GM23338 (cell line): ENCODE measurements at regions not wholly inside any gene's neighbourhood (a gene's known extent, or its start where the extent isn't known, plus 50 kb on each side); places are given as distances from the start of the nearest gene placed in this dataset.

Source experiments
- CREB1 ChIP-seq: fragments of 250-450 bp; sonication (Bioruptor Pico); IDR thresholded peaks from 2 replicates; pipeline ENCODE4 v1.5.0; 2020; ENCODE audit warnings: low read depth, mild to moderate bottlenecking, moderate library complexity
- ETS1 ChIP-seq: IDR thresholded peaks from 2 replicates; pipeline ENCODE4 v1.6.1; 2016; ENCODE audit warnings: antibody characterized with exemption
- EZH2 ChIP-seq: fragments of 200-600 bp; sonication (generic); IDR thresholded peaks from one replicate; pipeline ENCODE4 v1.8.0; 2017; ENCODE audit warnings: antibody characterized with exemption, mild to moderate bottlenecking, low read depth; ENCODE audit not compliant: unreplicated experiment
- EZH2phosphoT487 ChIP-seq: fragments of 200-600 bp; sonication (generic); IDR thresholded peaks from one replicate; pipeline ENCODE4 v1.8.1; 2018; ENCODE audit warnings: antibody characterized with exemption; ENCODE audit not compliant: unreplicated experiment
- JUNB ChIP-seq: IDR thresholded peaks from one replicate; pipeline ENCODE4 v1.6.1; 2016; ENCODE audit warnings: antibody characterized with exemption; ENCODE audit not compliant: unreplicated experiment
- NANOG ChIP-seq: IDR thresholded peaks from 2 replicates; pipeline ENCODE4 v1.6.1; 2016; ENCODE audit warnings: antibody characterized with exemption, borderline replicate concordance
- POLR2AphosphoS5 ChIP-seq: IDR thresholded peaks from 2 replicates; pipeline ENCODE4 v1.6.1; 2016; ENCODE audit warnings: antibody characterized with exemption, low read depth
- REST ChIP-seq: IDR thresholded peaks from one replicate; pipeline ENCODE4 v1.6.1; 2018; ENCODE audit warnings: antibody characterized with exemption; ENCODE audit not compliant: unreplicated experiment
- STAT1 ChIP-seq: IDR thresholded peaks from one replicate; pipeline ENCODE4 v1.6.1; 2016; ENCODE audit warnings: antibody characterized with exemption; ENCODE audit not compliant: unreplicated experiment
- ZNF114 ChIP-seq: fragments of 250-450 bp; sonication (Bioruptor Pico); IDR thresholded peaks from 2 replicates; pipeline ENCODE4 v1.5.0; 2020; ENCODE audit warnings: mild to moderate bottlenecking, moderate library complexity
- ZNF331 ChIP-seq: fragments of 250-450 bp; sonication (Bioruptor Pico); IDR thresholded peaks from 2 replicates; pipeline ENCODE4 v1.5.0; 2020; ENCODE audit warnings: low read depth, mild to moderate bottlenecking, moderate library complexity
- ZNF462 ChIP-seq: fragments of 250-450 bp; sonication (Bioruptor Pico); IDR thresholded peaks from 2 replicates; pipeline ENCODE4 v1.5.0; 2020; ENCODE audit warnings: mild to moderate bottlenecking, moderate library complexity
- TF ChIP-seq, protein P1 (sequence below), 2 experiments: fragments of 200-600 bp in 1 of 2; sonication (generic) in 1 of 2; conservative IDR thresholded peaks; 2 replicates each; pipeline versions ENCODE4 v1.5.1 to v1.6.1; 2016 to 2017; ENCODE audit warnings: antibody characterized with exemption in 2 of 2, low read depth in 2 of 2, mild to moderate bottlenecking in 2 of 2, moderate library complexity in 1 of 2

DNA sequence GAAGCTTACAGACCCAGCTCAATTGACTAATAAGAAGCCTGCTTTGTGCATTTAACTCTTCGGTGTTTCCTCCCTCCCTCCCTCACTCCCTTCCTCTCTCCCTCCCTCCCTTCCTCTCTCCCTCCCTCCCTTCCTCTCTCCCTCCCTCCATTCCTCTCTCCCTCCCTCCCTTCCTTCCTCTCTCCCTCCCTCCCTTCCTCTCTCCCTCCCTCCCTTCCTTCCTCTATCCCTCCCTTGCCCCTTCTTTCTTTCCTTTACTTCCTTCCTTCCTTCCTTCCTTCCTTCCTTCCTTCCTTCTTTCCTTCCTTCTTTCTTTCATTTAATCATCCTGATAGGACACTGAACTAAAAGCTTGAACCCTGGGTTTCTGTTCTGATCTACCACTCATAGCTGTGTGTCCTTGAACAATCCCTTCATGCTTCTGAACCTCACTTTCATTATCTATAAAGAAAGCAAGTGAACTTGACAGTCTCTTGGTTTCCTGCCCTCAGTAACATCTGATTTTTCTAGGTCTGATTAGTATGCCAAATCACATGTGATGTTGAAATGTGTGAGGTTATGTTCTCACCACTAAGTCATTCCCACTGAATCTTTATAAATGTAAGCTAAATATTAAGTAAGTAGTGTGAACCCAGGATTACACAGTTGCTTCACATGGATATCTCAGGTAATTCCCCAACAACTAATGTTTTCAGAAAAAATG, 132.3 kb upstream of the BMP2 start:
- TF ChIP-seq, protein P1, sequence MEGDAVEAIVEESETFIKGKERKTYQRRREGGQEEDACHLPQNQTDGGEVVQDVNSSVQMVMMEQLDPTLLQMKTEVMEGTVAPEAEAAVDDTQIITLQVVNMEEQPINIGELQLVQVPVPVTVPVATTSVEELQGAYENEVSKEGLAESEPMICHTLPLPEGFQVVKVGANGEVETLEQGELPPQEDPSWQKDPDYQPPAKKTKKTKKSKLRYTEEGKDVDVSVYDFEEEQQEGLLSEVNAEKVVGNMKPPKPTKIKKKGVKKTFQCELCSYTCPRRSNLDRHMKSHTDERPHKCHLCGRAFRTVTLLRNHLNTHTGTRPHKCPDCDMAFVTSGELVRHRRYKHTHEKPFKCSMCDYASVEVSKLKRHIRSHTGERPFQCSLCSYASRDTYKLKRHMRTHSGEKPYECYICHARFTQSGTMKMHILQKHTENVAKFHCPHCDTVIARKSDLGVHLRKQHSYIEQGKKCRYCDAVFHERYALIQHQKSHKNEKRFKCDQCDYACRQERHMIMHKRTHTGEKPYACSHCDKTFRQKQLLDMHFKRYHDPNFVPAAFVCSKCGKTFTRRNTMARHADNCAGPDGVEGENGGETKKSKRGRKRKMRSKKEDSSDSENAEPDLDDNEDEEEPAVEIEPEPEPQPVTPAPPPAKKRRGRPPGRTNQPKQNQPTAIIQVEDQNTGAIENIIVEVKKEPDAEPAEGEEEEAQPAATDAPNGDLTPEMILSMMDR (conservative IDR thresholded peaks at IDR 0.05; ENCODE audit: low read depth in 2 of 2) = no peak
- TF ChIP-seq EZH2phosphoT487 = no peak
- TF ChIP-seq REST = no peak
- TF ChIP-seq POLR2AphosphoS5 = no peak
- TF ChIP-seq EZH2 = no peak
- TF ChIP-seq CREB1 (CRISPR knock-in tag) = no peak
- TF ChIP-seq JUNB = no peak
- TF ChIP-seq STAT1 = no peak
- TF ChIP-seq ZNF114 = no peak
- TF ChIP-seq ETS1 = no peak
- no peak for TF ChIP-seq NANOG
- TF ChIP-seq ZNF331 = no peak
- no peak for TF ChIP-seq ZNF462 (CRISPR knock-in tag)
